22Rv1 (cell line): ENCODE measurements at regions not wholly inside any gene's neighbourhood (a gene's known extent, or its start where the extent isn't known, plus 50 kb on each side); places are given as distances from the start of the nearest gene placed in this dataset.

Source experiments
- CTCF ChIP-seq: fragments of 450-650 bp; IDR thresholded peaks from 2 replicates; pipeline ENCODE4 v1.5.1; 2017; ENCODE audit warnings: mild to moderate bottlenecking
- ZFX ChIP-seq: fragments of 450-650 bp; IDR thresholded peaks from 2 replicates; pipeline ENCODE4 v1.6.1; 2017; ENCODE audit warnings: antibody characterized with exemption, borderline replicate concordance

- no peak for TF ChIP-seq CTCF
- TF ChIP-seq ZFX, result no peak
Measured at GRCh38 chr2:8195784-8196183, 486.1 kb upstream of the ID2 start.
